GM23338 (cell line): ENCODE measurements at regions not wholly inside any gene's neighbourhood (a gene's known extent, or its start where the extent isn't known, plus 50 kb on each side); places are given as distances from the start of the nearest gene placed in this dataset.

ENCODE experiments used
- ATAC-seq: fragments of 200-7000 bp; cut with Tn5 transposase; 3 replicates; pipeline ENCODE4 v1.9.1; 2020
- DNase-seq: peaks from one replicate; pipeline ENCODE4 v3.0.0-alpha.2; 2015; ENCODE audit warnings: low spot score
- H2AFZ ChIP-seq: fragments of 200-600 bp; sonication (generic); 2 replicates; pipeline ENCODE4 v1.8.0; 2016; ENCODE audit warnings: antibody characterized with exemption, mild to moderate bottlenecking, moderate library complexity
- H3F3A ChIP-seq: fragments of 200-600 bp; sonication (generic); replicated peaks from 2 replicates; pipeline ENCODE4 v1.8.0; 2017; ENCODE audit warnings: antibody characterized with exemption, mixed run types, low read depth
- H3K27ac ChIP-seq: fragments of 200-600 bp; sonication (generic); 2 replicates; pipeline ENCODE4 v1.6.1; 2016; ENCODE audit warnings: low read depth
- H3K27me3 ChIP-seq: fragments of 200-600 bp; sonication (generic); 2 replicates; pipeline ENCODE4 v1.8.0; 2016; ENCODE audit warnings: mild to moderate bottlenecking, mixed run types, moderate library complexity; ENCODE audit not compliant: insufficient read depth
- H3K36me3 ChIP-seq: fragments of 200-600 bp; sonication (generic); 2 replicates; pipeline ENCODE4 v1.8.0; 2016; ENCODE audit warnings: mild to moderate bottlenecking; ENCODE audit not compliant: insufficient read depth
- H3K4me1 ChIP-seq: fragments of 200-600 bp; sonication (generic); 2 replicates; pipeline ENCODE4 v1.8.0; 2016; ENCODE audit warnings: mild to moderate bottlenecking, moderate library complexity; ENCODE audit not compliant: insufficient read depth
- H3K4me2 ChIP-seq: fragments of 200-600 bp; sonication (generic); 2 replicates; pipeline ENCODE4 v1.7.1; 2017; ENCODE audit warnings: mixed run types
- H3K4me3 ChIP-seq: fragments of 200-600 bp; sonication (generic); 2 replicates; pipeline ENCODE4 v1.6.1; 2016; ENCODE audit warnings: mixed run types
- H3K79me2 ChIP-seq: fragments of 200-600 bp; sonication (generic); replicated peaks from 2 replicates; pipeline ENCODE4 v1.8.0; 2017; ENCODE audit warnings: mild to moderate bottlenecking; ENCODE audit not compliant: insufficient read depth
- H3K9me2 ChIP-seq: fragments of 200-600 bp; sonication (generic); 2 replicates; pipeline ENCODE4 v1.8.0; 2017; ENCODE audit not compliant: insufficient read depth
- H4K20me1 ChIP-seq: fragments of 200-600 bp; sonication (generic); replicated peaks from 2 replicates; pipeline ENCODE4 v1.8.0; 2017; ENCODE audit warnings: mild to moderate bottlenecking; ENCODE audit not compliant: insufficient read depth
- H3K27ac Mint-ChIP-seq: 2 replicates; pipeline ENCODE4 v1.8.0; 2020; ENCODE audit warnings: inconsistent platforms, mild to moderate bottlenecking, moderate library complexity, mixed read lengths
- H3K27me3 Mint-ChIP-seq: 3 replicates; pipeline ENCODE4 v1.8.0; 2022; ENCODE audit warnings: low read depth, mild to moderate bottlenecking, moderate library complexity, mixed read lengths, inconsistent platforms; ENCODE audit not compliant: insufficient read depth, poor library complexity
- H3K36me3 Mint-ChIP-seq: 3 replicates; pipeline ENCODE4 v1.8.0; 2021; ENCODE audit warnings: low read depth, mild to moderate bottlenecking, inconsistent platforms, moderate library complexity, mixed read lengths
- H3K4me1 Mint-ChIP-seq: 3 replicates; pipeline ENCODE4 v1.8.0; 2020; ENCODE audit warnings: mild to moderate bottlenecking, inconsistent platforms, mixed read lengths
- H3K4me3 Mint-ChIP-seq: 3 replicates; pipeline ENCODE4 v1.8.0; 2021; ENCODE audit warnings: moderate library complexity, mild to moderate bottlenecking, inconsistent platforms, mixed read lengths
- H3K9me3 Mint-ChIP-seq: 3 replicates; pipeline ENCODE4 v1.8.0; 2020; ENCODE audit warnings: moderate library complexity, mild to moderate bottlenecking, inconsistent platforms, mixed read lengths
- CREB1 ChIP-seq: fragments of 250-450 bp; sonication (Bioruptor Pico); IDR thresholded peaks from 2 replicates; pipeline ENCODE4 v1.5.0; 2020; ENCODE audit warnings: low read depth, mild to moderate bottlenecking, moderate library complexity
- EZH2 ChIP-seq: fragments of 200-600 bp; sonication (generic); IDR thresholded peaks from one replicate; pipeline ENCODE4 v1.8.0; 2017; ENCODE audit warnings: antibody characterized with exemption, mild to moderate bottlenecking, low read depth; ENCODE audit not compliant: unreplicated experiment
- EZH2phosphoT487 ChIP-seq: fragments of 200-600 bp; sonication (generic); IDR thresholded peaks from one replicate; pipeline ENCODE4 v1.8.1; 2018; ENCODE audit warnings: antibody characterized with exemption; ENCODE audit not compliant: unreplicated experiment
- JUNB ChIP-seq: IDR thresholded peaks from one replicate; pipeline ENCODE4 v1.6.1; 2016; ENCODE audit warnings: antibody characterized with exemption; ENCODE audit not compliant: unreplicated experiment
- NANOG ChIP-seq: IDR thresholded peaks from 2 replicates; pipeline ENCODE4 v1.6.1; 2016; ENCODE audit warnings: antibody characterized with exemption, borderline replicate concordance
- POLR2AphosphoS5 ChIP-seq: IDR thresholded peaks from 2 replicates; pipeline ENCODE4 v1.6.1; 2016; ENCODE audit warnings: antibody characterized with exemption, low read depth
- STAT1 ChIP-seq: IDR thresholded peaks from one replicate; pipeline ENCODE4 v1.6.1; 2016; ENCODE audit warnings: antibody characterized with exemption; ENCODE audit not compliant: unreplicated experiment
- ZNF114 ChIP-seq: fragments of 250-450 bp; sonication (Bioruptor Pico); IDR thresholded peaks from 2 replicates; pipeline ENCODE4 v1.5.0; 2020; ENCODE audit warnings: mild to moderate bottlenecking, moderate library complexity
- ZNF331 ChIP-seq: fragments of 250-450 bp; sonication (Bioruptor Pico); IDR thresholded peaks from 2 replicates; pipeline ENCODE4 v1.5.0; 2020; ENCODE audit warnings: low read depth, mild to moderate bottlenecking, moderate library complexity
- TF ChIP-seq, protein P1 (sequence below): IDR thresholded peaks from one replicate; pipeline ENCODE4 v1.6.1; 2018; ENCODE audit warnings: antibody characterized with exemption; ENCODE audit not compliant: unreplicated experiment
- TF ChIP-seq, protein P2 (sequence below): fragments of 250-450 bp; sonication (Bioruptor Pico); IDR thresholded peaks from 2 replicates; pipeline ENCODE4 v1.5.0; 2020; ENCODE audit warnings: mild to moderate bottlenecking, moderate library complexity
- TF ChIP-seq, protein P3 (sequence below), 2 experiments: fragments of 200-600 bp in 1 of 2; sonication (generic) in 1 of 2; conservative IDR thresholded peaks; 2 replicates each; pipeline versions ENCODE4 v1.5.1 to v1.6.1; 2016 to 2017; ENCODE audit warnings: antibody characterized with exemption in 2 of 2, low read depth in 2 of 2, mild to moderate bottlenecking in 2 of 2, moderate library complexity in 1 of 2
- TF ChIP-seq, protein P4 (sequence below): IDR thresholded peaks from 2 replicates; pipeline ENCODE4 v1.6.1; 2016; ENCODE audit warnings: antibody characterized with exemption

DNA sequence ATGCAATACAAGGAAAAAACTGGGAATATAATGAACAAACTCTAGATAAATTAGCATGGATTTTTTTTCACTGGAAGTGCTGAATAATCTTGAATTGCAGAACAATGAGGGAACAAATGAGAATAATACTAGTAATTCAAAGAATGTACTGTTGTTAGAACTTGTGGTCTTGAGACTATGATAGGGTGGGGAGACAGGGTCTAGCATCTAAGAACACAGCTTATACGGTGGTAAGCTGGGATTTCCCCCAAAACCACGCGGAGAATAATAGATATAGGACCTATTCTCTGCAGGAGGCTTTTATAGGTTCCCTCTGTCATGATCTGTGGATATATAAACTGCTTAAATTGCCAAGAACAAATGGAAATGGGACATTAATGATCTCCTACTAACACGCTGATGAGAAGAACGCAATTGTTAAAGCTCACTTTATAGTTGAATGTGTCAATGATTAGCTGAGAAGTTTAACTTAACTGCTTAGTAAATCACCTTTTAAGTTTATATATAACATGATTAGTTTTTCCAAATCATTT, 692.3 kb downstream of the ZPLD1 start:
- Mint-ChIP-seq H3K27ac (no peak overlapping the region), H3K4me1 (no peaks in the 10 kb centered on the region), H3K27me3 (no peaks in the 10 kb centered on the region), H3K9me3 (no peaks in the 10 kb centered on the region), H3K36me3 (no peaks in the 10 kb centered on the region), H3K4me3 (no peak overlapping the region)
- TF ChIP-seq, protein P1, sequence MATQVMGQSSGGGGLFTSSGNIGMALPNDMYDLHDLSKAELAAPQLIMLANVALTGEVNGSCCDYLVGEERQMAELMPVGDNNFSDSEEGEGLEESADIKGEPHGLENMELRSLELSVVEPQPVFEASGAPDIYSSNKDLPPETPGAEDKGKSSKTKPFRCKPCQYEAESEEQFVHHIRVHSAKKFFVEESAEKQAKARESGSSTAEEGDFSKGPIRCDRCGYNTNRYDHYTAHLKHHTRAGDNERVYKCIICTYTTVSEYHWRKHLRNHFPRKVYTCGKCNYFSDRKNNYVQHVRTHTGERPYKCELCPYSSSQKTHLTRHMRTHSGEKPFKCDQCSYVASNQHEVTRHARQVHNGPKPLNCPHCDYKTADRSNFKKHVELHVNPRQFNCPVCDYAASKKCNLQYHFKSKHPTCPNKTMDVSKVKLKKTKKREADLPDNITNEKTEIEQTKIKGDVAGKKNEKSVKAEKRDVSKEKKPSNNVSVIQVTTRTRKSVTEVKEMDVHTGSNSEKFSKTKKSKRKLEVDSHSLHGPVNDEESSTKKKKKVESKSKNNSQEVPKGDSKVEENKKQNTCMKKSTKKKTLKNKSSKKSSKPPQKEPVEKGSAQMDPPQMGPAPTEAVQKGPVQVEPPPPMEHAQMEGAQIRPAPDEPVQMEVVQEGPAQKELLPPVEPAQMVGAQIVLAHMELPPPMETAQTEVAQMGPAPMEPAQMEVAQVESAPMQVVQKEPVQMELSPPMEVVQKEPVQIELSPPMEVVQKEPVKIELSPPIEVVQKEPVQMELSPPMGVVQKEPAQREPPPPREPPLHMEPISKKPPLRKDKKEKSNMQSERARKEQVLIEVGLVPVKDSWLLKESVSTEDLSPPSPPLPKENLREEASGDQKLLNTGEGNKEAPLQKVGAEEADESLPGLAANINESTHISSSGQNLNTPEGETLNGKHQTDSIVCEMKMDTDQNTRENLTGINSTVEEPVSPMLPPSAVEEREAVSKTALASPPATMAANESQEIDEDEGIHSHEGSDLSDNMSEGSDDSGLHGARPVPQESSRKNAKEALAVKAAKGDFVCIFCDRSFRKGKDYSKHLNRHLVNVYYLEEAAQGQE: no peak
- TF ChIP-seq, protein P2, sequence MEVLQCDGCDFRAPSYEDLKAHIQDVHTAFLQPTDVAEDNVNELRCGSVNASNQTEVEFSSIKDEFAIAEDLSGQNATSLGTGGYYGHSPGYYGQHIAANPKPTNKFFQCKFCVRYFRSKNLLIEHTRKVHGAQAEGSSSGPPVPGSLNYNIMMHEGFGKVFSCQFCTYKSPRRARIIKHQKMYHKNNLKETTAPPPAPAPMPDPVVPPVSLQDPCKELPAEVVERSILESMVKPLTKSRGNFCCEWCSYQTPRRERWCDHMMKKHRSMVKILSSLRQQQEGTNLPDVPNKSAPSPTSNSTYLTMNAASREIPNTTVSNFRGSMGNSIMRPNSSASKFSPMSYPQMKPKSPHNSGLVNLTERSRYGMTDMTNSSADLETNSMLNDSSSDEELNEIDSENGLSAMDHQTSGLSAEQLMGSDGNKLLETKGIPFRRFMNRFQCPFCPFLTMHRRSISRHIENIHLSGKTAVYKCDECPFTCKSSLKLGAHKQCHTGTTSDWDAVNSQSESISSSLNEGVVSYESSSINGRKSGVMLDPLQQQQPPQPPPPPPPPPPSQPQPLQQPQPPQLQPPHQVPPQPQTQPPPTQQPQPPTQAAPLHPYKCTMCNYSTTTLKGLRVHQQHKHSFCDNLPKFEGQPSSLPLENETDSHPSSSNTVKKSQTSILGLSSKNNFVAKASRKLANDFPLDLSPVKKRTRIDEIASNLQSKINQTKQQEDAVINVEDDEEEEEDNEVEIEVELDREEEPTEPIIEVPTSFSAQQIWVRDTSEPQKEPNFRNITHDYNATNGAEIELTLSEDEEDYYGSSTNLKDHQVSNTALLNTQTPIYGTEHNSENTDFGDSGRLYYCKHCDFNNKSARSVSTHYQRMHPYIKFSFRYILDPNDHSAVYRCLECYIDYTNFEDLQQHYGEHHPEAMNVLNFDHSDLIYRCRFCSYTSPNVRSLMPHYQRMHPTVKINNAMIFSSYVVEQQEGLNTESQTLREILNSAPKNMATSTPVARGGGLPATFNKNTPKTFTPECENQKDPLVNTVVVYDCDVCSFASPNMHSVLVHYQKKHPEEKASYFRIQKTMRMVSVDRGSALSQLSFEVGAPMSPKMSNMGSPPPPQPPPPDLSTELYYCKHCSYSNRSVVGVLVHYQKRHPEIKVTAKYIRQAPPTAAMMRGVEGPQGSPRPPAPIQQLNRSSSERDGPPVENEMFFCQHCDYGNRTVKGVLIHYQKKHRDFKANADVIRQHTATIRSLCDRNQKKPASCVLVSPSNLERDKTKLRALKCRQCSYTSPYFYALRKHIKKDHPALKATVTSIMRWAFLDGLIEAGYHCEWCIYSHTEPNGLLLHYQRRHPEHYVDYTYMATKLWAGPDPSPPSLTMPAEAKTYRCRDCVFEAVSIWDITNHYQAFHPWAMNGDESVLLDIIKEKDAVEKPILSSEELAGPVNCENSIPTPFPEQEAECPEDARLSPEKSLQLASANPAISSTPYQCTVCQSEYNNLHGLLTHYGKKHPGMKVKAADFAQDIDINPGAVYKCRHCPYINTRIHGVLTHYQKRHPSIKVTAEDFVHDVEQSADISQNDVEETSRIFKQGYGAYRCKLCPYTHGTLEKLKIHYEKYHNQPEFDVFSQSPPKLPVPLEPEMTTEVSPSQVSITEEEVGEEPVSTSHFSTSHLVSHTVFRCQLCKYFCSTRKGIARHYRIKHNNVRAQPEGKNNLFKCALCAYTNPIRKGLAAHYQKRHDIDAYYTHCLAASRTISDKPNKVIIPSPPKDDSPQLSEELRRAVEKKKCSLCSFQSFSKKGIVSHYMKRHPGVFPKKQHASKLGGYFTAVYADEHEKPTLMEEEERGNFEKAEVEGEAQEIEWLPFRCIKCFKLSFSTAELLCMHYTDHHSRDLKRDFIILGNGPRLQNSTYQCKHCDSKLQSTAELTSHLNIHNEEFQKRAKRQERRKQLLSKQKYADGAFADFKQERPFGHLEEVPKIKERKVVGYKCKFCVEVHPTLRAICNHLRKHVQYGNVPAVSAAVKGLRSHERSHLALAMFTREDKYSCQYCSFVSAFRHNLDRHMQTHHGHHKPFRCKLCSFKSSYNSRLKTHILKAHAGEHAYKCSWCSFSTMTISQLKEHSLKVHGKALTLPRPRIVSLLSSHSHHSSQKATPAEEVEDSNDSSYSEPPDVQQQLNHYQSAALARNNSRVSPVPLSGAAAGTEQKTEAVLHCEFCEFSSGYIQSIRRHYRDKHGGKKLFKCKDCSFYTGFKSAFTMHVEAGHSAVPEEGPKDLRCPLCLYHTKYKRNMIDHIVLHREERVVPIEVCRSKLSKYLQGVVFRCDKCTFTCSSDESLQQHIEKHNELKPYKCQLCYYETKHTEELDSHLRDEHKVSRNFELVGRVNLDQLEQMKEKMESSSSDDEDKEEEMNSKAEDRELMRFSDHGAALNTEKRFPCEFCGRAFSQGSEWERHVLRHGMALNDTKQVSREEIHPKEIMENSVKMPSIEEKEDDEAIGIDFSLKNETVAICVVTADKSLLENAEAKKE (CRISPR knock-in tag): no peak
- TF ChIP-seq, protein P3, sequence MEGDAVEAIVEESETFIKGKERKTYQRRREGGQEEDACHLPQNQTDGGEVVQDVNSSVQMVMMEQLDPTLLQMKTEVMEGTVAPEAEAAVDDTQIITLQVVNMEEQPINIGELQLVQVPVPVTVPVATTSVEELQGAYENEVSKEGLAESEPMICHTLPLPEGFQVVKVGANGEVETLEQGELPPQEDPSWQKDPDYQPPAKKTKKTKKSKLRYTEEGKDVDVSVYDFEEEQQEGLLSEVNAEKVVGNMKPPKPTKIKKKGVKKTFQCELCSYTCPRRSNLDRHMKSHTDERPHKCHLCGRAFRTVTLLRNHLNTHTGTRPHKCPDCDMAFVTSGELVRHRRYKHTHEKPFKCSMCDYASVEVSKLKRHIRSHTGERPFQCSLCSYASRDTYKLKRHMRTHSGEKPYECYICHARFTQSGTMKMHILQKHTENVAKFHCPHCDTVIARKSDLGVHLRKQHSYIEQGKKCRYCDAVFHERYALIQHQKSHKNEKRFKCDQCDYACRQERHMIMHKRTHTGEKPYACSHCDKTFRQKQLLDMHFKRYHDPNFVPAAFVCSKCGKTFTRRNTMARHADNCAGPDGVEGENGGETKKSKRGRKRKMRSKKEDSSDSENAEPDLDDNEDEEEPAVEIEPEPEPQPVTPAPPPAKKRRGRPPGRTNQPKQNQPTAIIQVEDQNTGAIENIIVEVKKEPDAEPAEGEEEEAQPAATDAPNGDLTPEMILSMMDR (conservative IDR thresholded peaks at IDR 0.05; ENCODE audit: low read depth in 2 of 2): no peak
- no peak for TF ChIP-seq STAT1
- TF ChIP-seq, protein P4, sequence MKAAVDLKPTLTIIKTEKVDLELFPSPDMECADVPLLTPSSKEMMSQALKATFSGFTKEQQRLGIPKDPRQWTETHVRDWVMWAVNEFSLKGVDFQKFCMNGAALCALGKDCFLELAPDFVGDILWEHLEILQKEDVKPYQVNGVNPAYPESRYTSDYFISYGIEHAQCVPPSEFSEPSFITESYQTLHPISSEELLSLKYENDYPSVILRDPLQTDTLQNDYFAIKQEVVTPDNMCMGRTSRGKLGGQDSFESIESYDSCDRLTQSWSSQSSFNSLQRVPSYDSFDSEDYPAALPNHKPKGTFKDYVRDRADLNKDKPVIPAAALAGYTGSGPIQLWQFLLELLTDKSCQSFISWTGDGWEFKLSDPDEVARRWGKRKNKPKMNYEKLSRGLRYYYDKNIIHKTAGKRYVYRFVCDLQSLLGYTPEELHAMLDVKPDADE: no peak
- no peak for TF ChIP-seq EZH2
- TF ChIP-seq ZNF331 (CRISPR knock-in tag): no peak
- TF ChIP-seq POLR2AphosphoS5: no peak
- no peak for TF ChIP-seq ZNF114 (CRISPR knock-in tag)
- no peak for TF ChIP-seq EZH2phosphoT487
- no peak for TF ChIP-seq CREB1 (CRISPR knock-in tag)
- no peak for TF ChIP-seq JUNB
- TF ChIP-seq NANOG: no peak
- Histone ChIP-seq H4K20me1 (no peaks in the 10 kb centered on the region), H3K4me1 (no peaks in the 10 kb centered on the region), H3F3A (no peaks in the 10 kb centered on the region), H3K27me3 (no peaks in the 10 kb centered on the region), H2AFZ (no peak overlapping the region), H3K27ac (no peak overlapping the region), H3K9me2 (no peaks in the 10 kb centered on the region), H3K79me2 (no peaks in the 10 kb centered on the region), H3K36me3 (no peaks in the 10 kb centered on the region), H3K4me3 (no peak overlapping the region), H3K4me2 (no peak overlapping the region)
- DNase-seq (no peak), ATAC-seq (no peak)
